GM21529 (cell line): ENCODE measurements at regions not wholly inside any gene's neighbourhood (a gene's known extent, or its start where the extent isn't known, plus 50 kb on each side); places are given as distances from the start of the nearest gene placed in this dataset.

Source experiments
- ATAC-seq: cut with Tn5 transposase; IDR thresholded peaks from one replicate; pipeline ENCODE4 v1.9.1; 2021; ENCODE audit not compliant: unreplicated experiment

DNA sequence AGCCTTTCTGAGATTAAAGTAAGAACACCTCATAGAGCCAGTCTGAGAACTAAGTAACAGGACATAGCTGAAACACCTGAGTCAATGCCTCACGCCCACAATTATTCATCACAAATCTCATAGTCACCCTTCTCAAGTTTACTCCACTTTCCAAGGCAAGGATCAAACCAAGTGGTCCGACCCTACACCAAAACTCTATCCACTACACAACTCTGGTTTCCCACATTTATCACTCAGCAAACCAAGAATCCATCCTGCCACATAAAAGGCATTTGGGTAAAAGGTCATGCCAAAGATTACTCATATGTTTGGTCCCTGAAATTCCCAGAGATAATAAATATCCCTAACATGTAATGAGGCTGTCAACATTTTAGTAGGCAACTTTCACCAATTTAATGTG is 144.1 kb downstream of the RPAP3 start:
- ATAC-seq: no peak

DNA sequence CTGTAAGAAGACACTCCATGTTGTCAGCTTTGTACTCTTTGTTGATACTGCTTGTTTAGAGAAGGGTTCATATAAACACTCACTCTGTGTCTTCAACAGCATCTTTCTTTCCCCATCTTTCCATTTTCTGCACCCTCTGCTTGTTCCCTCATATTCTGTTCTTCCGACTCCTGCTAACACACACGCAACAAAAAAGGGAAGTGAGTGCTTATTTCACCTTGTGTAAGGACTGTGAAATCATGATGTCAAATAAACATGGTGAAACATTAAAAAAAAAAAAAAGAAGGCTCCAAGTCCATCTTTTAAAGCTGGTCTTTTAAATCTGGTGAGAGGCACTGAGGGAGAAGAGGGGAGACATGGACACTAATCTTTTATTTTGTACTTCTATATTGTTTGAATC is 145.4 kb downstream of the RPAP3 start:
- ATAC-seq: no peak

DNA sequence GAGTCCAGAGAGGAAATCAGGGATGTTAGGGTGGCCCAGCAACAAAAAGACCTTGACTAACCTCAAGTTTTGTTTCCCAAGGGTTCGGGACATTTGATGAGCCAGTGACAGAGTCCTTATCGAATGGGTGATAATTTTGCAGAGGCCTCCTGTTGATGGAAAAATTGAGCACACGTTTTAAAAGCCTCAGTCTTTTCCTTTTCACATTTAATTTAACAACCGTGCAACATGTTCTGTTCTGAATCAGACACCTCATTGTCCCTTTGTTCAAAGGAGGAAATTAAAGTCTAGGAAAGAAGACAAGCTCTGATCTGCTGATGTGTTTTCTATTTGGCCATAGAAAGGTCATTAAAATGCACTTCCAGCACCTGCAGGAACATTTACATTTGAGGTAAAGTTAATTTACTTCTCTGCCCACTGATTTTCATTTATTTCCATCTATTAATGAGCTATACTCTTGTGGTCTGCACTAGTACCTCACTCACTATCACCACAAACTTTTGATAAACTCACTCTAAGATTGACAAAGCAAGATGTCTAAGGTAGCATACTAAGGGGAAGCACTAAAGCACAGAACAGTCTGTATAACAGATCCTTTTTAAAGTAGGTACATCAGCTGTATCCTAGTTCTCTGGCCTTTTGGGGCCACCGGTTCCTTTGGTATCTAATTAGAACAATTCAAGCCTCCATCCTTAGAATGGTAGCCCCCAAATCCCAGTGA is 147.0 kb downstream of the RPAP3 start:
- no peak for ATAC-seq

DNA sequence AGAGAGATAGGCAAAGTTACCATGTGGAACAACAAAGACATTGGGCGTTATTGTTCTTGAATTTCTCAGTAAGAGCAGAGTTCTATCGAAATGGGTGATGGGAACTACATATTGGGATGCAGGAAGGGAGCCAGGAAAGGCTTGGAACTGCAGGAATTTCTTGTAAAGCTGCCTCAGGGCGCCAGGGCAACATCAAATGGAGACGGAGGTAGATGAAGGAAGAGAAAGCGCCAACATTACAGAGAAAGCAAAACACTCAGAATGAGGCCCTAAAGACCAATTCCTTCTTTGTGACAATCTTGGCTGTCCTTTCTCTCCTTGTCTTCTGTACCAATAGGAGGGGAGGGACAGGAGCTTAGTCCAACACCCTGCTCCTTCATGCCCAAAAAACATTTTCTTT is 148.4 kb downstream of the RPAP3 start:
- ATAC-seq: no peak

DNA sequence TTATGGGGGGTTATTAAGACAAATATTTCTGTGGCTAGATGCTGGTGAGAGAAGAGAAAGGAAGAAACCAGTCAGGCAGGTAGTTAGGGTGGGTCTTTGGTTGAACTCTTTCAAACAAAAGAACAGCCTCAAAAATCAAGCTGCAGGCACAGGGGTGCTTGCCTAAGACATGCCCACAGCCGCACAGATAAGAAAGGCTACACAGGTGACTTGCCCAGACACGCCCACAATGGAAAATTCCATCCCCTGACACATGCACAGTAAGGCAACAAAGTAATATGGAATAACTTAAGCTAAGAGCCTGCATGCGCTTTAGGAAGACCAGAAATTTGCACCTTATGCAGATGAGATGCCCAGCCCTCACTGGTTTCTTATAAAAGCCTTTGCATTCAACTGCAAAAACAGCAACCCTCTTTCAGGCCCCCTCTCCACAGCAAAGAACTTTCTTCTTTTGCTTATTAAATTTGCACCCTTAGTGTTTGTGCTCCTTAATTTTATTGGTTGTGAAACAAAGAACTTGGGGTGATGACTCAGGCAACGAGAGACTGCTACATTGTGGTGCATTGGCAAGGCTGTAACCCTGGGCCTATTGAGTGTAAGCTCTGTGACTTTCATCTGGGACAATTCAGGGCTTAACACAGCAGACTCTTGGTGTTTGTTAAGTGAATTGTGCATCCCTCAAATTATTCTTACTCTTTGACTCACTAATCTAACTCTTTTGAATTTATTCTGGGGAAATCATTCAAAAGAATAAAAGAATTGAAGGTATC is 149.4 kb downstream of the RPAP3 start:
- no peak for ATAC-seq

DNA sequence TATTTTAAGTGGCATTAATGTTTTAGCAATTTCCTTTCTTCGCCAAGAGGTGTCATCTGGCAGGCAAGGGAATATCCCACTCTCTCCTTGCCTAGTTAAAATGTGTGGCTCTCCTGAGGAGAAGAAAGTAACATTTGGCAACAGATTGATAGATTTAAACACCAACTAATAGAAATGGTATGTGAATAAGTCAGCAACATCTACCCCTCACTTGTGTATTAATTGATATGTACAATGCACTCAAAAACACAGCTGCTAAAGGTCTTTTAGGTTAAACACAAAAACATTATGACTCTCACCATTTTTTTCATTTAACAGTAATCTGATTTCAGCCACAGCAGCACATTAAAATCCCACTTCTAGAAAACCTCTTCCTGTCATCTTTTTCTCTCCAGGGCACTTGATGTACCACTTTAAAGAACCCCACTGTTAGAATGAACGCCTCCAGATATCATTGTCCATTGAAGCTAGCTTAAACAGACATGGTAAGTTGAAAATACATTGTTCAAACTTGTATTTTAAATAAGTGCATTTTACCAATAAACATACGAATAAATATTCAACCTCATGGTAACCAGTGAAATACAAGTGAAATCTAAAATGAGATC is 151.7 kb downstream of the RPAP3 start:
- no peak for ATAC-seq

DNA sequence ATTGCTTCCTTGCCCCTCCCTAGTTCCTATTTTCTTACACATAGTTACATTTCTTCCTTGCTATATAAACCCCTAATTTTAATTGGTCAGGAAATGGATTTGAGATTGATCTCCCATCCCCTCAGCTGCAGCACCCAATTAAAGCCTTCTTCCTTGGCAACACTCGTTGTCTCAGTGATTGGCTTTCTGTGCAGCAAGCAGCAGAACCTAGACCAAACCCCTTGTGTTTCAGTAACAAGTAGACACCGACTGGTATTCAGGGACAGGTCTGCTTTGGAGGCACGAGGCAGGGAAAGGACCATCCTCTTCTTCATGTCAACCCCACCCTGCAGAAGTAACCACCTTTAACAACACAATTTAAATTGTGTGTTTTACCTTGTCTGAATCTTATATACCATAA is 152.6 kb downstream of the RPAP3 start:
- ATAC-seq: no peak

DNA sequence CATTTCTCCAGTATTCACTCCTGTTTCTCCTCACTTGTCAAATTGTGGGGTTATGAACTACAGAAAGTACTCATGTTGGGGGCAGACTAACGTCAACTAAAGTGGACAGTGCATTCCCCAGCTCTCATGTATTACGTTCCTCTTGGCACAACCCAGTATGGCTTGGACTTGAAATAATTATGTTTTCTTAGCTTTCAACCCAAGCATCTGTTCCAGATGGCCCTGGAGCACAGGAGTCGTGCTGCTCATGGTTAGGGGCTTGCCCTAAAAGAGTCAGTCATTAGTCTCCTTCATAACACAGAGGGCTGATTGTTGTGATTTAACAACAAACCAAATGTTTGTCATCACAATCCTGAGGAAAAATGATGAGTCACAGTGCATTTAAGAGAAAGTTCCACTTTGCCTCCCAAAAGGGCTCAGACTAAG is 154.4 kb downstream of the RPAP3 start:
- ATAC-seq: no peak

DNA sequence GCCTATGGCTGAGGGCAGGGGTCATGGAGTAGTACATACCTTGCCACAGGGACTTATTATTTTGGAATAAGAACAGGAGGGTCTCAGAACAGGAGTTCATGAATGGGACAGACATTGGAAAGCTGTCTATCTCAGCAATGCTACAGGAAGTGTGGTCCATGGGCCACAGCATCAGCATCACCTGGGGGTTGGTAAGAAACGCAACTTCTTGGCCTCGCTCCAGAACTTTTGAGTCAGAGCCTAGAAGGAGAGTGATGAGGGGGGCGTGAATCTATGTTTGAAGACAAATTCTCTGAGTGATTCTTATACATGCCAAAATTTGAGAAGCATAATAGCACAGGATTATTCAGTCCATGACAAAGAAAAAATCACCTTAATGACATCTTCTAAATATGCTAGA is 156.6 kb downstream of the RPAP3 start:
- ATAC-seq: no peak

DNA sequence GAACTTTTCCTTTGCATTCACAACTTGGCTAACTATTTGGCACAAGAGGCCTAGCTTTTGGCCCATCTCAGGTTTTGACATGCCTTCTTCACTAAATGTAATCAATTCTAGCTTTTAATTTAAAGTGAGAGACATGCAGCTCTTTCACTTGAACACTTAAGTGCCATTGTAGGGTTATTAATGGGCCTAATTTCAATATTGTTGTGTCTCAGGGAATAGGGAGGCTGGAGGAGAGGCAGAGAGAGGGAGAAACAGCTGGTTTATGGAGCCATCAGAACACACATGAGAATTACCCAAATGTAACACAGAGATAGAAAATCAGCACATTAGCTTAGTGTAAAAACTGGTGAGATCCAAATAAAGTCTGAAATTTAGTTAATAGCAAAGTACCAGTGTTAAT is 157.4 kb downstream of the RPAP3 start:
- no peak for ATAC-seq

DNA sequence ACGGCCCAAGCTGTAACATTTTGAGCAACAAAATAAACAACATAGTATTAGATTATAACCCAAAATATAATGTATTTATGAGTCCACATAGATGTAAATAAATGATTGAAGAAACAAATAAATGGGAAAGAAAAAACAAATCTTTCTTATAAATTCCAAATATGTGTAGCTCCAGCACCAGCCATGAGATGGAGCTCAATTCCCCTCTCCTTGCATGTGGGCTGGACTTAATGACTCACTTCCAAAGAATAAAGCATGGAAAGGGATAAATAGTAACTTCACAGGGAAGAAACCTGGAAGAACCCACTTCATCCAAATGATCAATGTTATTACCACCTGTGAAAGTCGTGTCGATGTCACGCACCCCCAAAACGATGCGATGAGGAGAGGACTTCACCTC is 158.8 kb downstream of the RPAP3 start:
- no peak for ATAC-seq

DNA sequence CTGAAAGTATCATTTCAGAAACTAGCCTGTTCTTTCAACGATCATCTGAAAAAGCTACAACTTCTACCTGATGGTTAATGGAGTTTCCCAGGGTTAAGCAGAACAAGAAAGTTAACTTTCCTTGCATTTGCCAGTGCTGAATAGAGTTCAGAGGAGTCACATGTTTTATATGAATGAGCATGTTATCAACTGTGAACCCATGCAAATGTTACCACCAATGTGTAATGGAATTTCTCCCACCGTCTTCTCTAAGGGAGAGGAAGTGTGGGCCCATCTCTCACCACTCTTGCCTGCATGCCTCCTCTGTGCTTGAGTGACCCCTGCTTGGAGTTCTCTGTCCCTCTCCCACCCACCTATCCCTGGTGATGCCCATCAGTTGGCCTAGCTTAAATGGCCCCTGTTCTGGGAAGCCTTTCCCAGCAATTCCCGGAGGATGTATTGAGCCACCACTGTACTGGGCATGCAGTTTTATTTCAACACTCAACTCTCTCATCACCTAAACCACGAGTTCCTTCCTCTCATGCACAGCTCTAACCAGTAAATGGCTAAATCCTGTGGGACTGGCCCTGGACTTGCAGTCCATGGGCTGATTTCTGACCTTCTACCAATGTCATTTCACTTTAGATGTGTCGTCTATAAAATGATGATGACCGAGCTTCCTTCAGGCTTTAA is 159.8 kb downstream of the RPAP3 start:
- ATAC-seq: no peak

DNA sequence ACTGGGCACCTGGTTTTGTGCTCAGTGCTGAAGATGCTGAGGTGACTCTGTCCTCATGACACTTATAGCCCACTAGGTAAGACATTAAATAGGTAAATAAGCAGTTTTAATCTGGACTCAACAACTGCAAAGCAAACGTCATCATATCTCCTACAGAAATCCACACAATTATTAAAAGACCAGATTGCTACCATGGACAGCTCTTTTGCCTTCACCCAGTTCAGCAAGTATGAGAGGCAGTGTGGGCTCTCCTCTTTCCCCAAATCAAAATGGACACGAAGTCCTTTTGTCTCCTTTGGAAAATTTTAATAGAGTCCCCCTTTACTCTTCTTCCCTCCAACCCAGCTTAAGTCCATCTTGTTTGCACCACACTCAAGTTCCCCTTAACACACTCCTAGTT is 171.1 kb downstream of the RPAP3 start:
- no peak for ATAC-seq

DNA sequence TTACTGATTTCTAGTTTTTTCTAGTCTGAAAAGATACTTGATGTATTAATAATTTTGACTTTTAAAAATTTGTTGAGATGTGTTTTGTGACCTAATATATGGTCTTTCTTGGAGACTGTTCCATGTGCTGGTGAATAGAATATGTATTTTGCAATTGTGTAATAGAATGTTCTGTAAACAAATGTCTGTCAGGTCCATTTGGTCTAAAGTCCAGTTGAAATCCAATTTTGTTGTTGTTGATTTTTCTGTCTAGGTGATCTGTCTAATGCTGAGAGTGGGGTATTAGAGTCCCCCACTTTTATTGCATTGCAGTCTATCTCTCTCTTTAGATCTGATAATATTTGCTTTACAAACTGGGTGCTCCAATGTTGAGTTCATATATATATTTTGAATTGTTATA is 175.8 kb downstream of the RPAP3 start:
- ATAC-seq: no peak

DNA sequence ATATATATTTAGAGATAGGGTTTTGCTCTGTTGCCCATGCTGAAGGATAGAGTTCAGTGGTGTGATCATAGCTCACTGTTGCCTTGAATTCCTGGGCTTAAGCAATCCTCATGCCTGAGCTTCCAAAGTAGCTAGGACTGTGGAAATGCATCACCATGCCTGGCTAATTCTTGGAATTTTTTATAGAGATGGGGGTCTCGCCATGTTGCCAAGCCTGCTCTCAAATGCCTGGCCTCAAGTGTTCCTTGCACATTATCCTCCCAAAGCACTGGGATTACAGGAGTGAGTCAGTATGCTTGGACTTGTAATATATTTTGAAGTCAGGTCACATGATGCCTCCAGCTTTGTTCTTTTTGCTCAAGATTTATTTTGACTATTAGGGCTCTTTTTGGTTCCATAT is 178.0 kb downstream of the RPAP3 start:
- ATAC-seq: no peak

DNA sequence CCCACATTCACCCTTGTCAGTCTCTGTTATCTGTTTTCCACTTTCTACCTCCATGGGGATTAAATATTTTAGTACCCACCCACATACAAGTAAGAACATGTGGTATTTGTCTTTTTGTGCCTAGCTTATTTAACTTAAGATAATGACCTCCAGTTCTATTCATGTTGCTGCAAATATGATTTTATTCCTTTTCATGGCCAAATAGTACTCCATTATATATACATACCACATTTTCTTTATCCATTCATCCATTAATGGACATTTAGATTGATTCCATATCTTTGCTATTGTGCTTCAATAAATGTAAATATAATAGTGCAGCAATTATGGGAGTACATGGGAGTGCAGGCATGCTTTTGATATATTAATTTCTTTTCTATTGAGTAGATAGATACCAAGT is 185.8 kb downstream of the RPAP3 start:
- ATAC-seq: no peak

DNA sequence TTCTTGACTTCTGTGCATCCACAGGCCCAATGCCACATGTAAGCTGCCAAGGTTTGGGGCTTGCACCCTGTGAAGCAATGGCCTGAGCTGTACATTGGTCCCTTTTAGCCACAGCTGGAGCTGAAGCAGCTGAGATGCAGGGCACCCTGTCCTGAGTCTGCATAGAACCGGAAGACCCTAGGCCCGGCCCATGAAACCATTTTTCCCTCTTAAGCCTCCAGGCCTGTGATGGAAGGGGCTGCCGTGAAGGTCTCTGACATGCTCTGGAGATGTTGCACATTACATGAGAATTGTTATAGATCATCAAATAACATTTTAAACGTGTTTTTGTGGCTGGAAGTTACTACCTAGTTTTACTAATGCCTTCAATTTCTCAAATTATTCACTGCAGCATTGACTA is 188.7 kb downstream of the RPAP3 start:
- ATAC-seq: no peak

DNA sequence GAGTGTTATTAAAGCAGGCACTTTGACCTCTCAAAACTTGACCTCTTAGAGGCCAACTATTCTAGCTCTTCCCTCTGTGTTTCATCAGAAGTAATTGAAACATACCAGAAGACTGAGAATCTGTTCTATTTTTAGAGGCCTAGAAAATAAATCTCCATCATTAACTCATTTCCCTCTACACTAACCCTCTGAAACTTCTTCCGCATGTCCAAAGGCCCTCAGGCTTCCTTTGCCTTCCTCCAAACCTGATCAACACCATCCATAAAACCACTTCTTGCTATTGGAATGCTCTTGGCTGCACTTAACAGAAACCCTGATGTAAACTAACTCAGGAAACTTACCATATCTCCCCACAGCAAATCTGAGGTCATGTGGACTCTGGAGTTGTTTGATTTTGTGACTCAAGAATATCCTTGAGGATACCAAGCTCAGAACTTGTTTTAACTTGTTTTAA is 196.4 kb downstream of the RPAP3 start:
- no peak for ATAC-seq

DNA sequence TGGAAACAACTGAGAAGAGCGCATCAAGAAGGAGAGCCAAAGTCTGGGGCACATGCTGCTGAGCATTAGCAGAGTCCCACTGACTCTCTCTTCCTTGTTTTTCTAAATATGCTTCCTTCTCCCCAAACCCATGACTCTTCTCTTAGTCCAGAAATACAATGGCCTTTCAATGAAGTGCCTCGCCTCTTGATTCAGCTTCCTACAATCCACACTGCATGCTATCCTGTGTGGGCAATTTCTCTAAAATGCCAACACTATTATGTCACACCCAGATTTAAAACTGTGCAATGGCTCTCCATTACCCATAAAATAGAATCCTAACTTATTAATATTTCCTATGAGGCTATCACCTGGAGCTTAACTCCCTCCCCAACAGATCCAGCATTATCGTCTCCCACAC is 198.6 kb downstream of the RPAP3 start:
- no peak for ATAC-seq

DNA sequence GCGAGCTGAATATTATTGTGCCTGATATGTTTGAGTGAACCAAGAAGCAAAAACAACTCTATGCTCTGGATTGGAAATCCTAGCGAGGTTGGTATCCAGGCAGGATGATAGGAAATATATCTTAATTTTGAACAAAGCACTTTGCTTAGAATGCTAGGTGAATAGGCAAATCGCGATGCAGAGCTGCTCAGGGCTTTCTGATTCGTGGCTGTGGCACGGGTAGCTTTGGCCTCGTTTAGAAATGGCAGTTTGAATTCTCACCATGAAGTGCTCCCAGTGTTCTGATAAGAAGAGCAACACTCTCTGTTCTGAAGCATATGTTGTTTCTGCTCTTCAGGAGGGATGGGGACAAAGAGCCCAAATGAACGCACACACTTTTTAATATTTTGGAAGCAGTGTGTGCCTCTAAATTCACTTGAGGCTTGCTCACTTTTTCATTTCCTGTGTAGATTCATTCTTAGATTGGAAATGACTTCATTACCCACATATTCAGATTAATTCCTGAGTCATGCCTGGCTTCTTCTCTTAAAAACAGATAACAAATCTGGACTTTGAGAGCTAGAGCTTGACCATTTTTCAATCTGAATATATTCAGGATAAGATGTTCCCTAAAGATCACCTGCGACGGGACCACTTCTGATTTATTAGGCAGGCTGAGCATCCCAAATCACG is 200.9 kb downstream of the RPAP3 start:
- ATAC-seq: no peak

DNA sequence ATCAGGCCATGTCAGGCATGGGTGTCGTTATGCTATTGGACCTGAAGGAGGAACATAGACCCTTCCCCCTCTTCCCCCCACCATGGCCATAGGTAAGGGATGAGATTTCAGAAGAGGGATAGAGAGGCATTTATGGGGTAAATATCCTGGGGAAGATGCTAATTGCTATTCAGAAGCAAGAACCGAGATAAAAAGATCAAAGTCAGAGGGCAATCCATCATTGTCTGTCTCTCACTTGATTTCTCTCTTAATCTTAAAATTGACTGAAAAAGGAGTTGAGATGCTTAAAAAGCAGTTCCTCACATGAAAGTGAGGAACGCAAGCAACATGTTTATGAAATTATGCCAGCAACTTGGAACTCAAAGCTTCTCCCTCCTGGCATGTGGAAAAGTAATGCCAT is 212.0 kb downstream of the RPAP3 start:
- ATAC-seq: no peak
